Skin of body (tissue), 1 donor: ENCODE measurements at regions not wholly inside any gene's neighbourhood (a gene's known extent, or its start where the extent isn't known, plus 50 kb on each side); places are given as distances from the start of the nearest gene placed in this dataset.

Source experiments
- DNase-seq: peaks from one replicate; lab custom pipeline; 2025; lab: John Stamatoyannopoulos, UW

DNA sequence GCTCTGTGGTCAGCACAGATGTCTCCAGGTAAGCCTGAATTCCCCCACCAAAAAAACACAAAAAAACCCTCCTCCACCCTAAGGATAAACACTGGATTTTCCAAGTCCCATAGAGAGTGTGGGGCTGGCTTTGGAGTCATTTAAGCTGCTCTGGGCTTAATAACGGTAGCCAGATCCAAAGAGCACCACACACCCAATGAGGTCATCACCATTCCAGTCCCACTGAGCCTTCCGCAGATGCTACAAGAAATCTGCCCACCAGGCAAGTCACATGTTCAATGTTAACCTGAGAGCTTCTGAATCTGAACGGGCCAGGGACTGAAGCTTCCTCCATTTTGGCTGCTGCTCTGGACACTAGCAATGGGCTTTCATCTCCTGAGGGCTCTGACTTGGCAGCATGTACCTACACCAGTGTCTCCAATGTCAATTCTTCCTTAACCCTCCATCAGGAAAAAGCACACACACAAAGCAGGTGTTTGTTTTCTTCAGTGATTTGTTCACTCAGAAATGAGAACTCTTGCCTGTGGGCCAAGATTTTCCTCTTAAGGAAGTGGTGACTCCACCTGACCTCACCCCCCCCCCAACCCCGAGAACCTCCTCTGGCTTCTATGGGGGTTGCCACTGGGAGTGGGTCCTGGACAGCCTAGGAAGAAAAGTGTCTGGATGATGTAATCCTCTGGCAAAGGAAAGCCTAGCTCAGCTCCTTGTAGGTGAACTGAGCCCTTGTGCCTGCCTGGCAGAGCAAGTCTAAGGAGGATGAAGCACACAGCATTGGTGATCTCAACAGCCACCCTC is 220.1 kb downstream of the FOXL1 start:
- DNase-seq = no peak

DNA sequence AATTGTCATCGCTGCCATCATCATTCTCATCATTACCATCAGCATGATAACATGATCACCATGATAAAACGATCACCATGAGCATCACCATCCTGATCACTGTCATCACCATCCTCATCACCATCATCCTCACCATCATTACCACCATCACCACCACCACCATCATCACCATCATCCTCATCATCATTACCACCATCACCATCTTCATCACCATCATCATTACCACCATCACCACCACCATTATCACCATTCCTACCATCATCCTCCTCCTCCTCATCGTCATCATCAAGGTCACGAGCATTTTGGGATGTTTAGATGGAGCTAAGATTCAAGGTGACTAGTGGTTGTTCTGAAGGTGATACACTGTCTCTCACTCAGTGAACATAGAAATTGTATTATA is 221.0 kb downstream of the FOXL1 start:
- no peak for DNase-seq

DNA sequence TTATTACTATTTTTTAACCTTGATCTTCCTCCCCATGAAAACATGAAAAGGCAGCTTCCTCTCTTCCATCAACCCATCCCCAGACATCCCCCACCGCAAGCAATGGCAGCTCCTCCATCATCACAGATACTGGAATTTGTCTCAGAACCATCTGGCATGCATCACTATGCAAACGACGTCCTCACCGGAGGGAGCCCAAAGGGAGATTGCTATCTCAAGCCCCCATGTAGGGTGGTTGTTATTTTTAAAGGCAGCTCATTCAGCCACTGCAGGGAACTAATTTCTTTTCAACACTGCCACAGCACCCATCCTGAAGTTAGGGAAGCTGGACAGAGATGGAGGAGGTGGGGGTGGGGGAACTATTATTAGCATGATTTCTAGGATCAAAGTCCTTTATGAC is 222.5 kb downstream of the FOXL1 start:
- no peak for DNase-seq

DNA sequence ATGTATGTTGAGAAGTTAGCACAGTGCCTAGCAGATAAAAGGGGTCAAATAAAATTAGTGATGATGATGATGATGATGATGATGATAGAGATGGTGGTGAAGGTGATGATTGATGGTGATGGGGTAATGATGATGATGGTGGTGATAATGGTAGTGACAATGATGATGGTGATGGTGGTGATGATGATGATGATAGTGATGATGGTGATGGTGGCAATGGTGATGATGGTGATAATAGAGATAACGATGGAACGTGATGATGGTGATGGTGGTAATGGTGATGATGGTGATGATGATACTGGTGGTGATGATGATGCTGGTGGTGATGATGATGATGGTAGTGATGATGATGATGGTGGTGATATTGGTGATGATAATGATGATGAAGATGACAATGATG is 223.7 kb downstream of the FOXL1 start:
- no peak for DNase-seq

DNA sequence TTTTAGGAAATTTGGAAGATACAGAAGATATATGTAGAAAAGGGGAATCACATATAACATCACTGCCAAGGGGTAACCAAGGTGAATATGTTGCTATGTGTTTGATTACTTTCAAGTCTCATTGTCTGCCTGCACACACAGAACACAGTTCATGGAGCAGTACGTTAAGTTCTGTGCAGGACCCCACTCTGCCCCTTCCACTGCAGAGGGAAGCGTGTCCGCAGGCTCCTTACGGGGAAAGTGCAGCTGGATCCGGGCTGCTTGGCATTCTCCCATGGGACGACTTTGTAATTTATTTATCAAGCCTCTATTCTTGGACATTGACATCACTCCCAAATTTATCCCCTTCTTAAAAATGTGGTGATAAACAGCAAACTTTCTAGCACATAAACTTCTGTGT is 226.8 kb downstream of the FOXL1 start:
- no peak for DNase-seq

DNA sequence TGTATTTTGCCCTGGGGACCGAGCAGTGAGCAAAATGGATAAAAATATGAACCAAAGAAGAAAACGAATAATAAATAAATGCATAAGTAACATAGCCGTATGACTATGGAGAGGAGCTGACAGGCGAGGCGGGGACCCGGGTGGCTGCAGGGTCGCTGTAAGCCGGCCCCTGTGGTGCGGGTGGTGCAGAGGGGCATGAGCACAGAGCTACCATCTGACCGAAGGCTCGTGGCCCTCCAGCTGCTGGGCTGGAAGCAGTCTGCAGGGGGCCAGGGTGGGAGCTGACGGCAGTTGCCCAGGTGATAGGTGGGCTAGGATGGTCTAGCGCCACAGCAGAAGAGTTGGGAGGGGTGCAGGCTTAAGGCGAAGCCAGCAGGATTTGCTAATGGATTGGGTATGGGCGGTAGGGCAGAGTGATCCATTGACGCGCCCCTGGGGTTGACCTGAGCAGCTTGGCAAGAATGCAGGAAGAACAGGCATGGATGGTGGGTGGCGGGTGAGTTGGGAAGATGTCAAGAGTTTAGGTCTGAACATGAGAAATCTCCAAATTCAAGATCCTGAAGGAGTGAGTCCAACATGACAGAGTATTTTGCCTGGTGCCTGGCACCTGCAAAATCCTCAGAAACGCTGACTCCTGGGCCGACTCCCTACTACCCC is 228.0 kb downstream of the FOXL1 start:
- no peak for DNase-seq

DNA sequence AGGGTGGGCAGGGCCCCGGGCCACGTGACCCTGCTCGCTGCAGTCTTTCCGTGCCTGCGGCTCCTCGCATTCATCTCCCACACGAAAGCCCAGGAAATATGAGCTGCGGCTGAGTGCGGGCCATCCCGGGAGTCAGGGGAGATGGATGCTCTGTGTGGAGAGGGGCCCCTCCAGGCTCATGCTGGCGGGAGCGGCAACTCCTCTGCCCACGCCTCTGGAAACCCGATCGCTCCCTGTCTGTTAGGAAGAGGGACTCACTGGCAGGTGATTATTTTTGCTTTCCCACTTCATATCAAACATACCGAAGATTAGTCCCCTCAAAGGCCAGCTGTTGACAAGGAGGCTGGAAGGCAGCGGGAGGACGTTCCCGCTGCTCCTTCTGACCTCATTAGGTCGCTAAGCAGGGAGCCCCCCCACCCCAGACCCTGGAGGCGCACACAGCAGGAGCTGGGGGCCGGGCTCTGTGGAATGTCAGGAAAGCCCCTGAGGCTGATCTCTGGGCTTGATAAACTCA is 228.5 kb downstream of the FOXL1 start:
- DNase-seq = no peak

DNA sequence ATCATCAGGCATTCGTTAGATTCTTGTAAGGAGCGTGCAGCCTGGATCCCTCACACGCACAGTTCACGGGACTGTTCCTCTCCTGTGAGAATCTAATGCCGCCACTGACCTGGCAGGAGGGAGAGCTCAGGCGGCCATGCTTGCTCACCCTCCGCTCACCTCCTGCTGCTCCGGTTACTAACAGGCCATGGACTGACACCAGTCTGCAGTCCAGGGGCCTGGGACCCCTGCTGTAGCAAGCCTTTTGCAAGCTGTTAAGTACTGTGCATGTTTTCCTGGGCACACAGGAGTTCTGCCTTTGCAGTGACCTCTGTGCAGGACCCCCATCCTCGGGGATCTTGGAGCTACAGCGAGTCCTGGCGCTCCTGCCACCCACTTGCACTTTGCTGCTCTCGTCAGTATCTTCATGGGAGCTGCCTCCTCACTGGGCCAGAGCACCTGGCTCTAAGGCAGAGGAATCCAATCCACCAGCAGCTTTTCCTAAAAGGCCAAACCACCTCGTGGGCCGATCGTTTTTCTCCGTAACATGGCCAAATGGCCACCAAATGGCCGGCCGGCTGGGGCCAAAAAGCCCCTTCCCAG is 230.6 kb downstream of the FOXL1 start:
- DNase-seq = no peak

DNA sequence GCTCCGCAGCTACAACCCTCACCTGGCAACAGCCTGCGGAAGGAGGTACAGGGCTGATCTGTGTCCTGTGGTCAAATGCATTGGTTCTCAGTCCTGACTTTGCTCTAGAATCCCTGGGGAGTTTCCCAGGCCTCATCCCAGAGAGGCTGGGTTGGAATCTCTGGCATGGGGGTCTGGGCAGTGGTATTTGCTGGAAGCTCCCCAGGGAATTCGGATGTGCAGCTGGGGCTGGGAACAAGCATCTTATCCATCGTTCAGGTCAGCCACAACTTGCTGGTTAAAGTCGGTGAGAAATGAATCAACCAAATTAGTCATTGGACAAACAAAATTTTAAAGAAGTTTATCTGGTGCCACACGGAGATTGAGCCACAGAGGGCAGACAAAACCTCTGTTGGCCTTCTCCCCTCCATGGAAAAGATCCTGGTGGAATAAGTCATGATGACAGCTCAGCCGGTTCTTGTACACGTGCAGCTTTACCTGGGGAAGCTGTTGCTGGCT is 231.2 kb downstream of the FOXL1 start:
- no peak for DNase-seq

DNA sequence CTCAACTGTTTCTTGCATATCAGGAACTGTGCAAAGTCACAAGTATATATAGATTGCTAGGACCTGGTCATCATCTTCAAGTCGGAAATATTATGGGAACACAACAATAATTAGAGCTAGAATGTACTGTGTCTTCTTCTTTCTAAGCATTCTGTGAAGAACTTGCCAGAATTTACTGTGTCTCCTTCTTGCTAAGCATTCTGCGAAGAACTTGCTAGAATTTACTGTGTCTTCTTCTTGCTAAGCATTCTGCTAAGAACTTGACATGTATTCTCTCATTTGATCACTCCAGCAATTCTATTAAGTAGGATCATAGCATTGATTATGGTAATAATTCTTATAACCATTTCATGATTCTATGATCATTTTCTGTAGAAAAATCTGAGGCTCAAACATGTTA is 231.7 kb downstream of the FOXL1 start:
- DNase-seq = no peak

DNA sequence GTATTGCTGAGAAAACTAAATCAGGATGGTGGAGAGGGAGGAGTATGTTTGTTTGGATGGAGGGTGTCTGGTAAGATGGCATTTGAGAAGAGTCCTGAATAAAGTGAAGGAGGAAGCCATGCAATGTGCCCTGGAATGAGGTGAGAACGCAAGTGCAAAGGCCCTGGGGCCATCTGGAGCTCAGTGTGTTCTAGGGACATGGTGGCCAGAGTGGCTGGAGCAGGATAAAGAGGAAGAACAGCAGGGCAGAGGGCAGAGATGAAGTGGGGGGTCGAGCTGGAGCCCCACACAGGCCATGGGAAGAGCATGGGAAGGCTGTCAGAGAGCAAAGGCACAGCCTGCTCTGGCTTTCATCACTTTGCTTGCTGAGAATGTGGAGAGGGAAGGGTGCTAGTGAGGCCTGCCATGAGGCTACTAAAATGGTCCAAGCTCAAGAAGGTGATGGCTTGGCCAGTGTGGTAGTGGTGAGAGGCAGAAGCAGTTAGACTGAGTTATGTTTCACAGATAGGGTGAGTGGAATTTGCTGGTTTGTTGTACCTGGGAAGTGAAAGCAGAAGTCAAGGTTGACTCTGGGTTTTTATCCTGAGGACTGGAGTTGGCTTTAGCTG is 234.1 kb downstream of the FOXL1 start:
- no peak for DNase-seq

DNA sequence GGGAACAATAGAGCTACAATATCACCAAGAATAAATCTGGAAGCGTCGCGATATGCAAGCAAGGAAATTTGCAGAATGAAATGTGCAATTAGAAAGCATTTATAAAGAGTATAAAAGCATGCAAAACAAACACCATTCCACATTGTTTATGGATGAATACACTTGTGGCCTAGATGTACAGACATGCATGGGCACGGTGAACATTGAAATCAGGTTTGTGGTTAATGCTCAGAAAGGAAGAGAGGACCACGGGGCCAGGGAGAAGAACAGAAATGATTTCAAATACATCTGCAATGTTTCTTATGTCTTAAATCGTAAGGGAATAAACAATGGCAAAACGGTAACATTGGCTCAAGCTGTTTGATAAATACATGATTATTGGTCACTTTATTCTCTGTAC is 235.9 kb downstream of the FOXL1 start:
- no peak for DNase-seq

DNA sequence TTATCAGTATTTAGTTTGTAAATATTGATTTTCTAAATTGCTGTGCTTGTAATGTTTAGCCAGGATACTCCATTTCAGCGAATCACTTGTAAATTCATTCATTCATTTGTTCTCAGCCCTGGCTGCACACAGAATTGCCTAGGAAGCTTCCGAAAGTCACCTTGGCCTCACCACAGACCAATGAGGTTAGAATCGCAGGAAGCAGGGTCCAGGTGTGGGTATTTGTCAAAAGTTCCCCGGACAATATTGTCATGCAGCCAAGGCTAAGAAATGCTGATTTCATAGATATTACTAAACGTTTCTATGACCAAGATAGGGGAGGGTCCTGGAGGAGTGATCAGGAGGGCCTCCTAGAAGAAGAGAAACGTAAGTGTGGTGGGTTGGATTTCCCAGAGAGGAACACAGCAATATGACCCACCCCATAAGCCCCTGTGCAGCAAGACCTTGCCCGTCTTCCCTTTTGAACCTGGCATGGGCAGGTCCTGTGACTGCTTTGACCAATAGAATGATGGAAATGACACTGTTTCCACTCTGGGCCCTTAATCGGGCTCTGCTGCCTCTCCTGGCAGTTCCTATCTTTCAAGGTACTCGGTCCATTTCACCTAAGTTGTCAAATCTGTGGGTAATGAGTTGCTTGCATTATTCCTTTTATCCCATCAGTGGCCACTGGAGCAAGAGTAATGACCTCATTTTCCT is 238.7 kb downstream of the FOXL1 start:
- DNase-seq = no peak

DNA sequence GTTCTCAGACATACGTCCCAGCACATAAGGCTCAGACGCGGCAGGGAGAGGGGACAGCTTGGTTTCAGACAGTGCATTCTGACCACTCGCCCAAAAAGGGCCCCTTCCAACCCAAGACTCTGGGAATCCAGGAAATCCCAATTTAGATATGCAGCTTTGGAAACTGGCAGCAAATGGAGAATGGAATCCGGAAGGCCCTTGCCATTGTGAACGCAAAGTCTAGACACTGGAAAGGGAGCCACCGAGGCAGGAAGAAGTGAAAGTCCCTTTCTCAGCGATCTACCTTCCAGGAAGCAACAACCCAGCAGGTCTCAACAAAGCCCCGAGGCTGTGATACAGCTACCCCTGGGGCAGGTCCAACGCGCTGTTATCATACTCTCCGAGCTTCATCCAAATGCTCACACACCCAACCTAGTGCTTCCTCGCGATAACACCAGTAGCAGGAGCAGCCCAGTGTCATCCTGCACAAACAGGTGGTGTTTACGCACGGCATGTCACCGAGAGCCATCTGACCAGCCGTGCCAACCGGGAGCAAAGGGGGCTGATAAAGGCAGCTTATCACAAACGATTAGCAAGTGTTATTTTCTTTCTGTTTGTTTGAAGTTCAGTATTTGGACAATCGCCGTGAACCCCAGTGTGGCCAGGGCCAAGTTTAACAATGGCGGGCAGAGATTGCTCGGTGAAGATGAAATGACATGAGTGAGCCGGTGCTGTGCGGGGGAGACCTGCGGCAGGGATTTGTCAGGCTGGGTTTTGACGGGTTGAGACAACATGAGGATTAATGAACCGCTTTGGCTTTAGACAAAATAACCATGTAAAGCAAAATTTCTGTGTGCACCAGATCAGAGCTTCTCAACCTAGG is 240.6 kb downstream of the FOXL1 start:
- no peak for DNase-seq

DNA sequence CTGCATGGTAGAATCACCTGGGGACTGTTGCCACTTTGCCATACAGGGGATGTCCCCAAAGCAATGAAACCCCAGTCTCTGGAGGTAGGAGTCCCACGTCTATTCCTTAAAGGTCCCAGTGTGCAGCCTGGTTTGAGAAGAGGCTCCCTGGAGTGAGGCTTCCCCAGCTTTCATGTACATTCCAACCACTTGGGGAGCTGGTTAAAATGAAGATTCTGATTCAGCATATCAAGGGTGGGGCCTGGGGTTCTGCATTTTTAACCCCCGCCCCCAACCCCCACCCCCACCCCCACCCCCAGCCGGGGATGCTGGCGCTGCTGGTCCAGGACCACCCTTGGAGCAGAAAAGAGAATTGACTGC is 241.2 kb downstream of the FOXL1 start:
- DNase-seq = no peak

DNA sequence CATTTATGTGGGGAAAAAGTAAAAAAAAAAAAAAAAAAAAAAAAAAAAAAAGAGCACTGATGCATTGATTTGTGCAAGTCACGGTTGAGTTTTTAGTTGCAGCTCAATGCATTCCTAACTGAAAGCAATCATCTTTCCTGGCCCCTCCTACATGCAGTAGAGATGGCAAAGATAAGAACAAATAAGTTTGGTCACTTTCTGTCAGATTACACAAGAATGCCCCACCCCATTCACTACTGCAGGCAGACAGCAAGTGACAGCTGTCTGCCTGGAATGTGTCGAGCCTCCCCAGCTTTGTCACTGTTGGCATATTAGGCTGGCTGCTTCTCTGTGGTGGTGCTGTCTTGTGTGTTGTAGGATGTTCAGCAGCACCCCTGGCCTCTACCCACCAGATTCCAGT is 243.5 kb downstream of the FOXL1 start:
- no peak for DNase-seq

DNA sequence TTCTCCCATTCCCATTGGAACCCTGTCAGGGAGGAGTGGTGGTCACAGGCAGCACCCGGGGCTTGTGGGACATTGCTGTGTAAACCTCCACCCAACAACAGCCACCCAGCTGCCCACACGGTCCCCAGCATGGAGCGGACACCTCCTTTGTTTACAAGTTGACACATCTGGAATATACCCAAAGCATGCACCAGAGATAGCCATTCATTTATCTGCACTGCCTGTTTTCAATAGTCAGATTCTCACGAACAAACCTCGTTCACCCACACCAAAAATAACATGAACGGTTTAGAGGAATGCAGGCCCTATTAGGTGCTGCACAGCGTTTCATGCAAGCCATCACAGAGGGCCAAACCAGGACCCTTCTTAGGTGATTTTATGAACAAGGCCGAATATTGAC is 244.8 kb downstream of the FOXL1 start:
- DNase-seq = no peak

DNA sequence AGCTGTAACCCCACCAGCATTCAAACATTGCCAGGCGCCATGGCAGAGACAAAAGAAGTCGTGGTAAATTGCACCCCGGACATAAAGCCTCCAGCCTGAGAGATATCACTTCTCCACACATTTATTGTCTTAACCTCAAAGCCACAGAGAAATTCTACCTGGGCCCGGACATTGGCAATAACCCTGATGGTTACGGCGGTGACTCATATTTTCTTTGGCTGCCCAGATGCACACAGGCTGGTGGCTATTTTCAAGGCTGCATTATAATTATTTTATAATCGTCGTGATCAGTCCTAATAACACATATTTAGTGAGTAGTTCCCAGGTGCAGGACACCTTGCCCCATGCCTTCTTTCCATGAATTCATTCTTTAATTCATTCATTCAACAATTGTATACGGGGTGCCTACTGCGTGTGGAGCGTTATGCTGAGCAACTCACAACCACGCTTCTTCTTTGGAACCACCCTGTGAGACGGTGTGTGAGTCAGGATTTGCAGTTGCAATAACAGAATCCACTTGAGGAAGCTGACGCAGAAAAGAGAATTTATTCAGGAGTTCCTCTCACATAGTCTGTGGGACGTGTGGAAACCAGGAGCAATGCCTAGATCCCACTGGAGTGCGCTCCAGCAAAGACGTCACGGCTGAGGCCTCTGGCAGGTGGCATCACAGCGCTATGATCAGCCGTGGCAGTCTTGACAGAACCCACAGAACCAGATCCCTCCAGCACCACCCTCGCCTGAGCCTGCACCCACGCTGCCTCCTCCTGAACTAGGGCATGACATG is 245.7 kb downstream of the FOXL1 start:
- DNase-seq = no peak

DNA sequence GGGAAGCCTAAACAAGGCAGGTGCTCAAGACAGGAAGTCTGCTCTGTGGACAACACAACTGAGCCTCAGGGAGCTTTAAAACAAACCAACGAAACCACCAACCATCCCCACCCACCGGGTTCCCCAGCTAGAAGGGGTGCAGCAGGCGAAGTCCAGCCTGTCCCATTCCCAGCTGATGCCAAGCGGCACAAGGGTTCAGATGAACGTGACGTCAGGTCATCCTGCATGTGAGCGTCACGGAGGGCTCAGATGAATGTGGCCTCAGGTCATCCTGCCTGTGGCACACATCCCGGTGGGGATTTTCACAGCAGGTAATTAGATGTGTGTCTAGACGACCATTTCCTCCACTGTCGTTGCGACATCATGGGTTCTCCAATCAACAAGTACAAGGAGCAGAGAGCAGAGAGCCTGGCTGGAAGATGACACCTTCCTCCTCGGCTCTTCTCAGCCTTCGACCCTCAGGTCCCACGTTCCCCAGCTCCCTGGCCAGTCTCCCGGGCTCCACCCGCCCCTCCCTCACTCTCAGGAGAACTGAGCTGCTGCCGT is 246.5 kb downstream of the FOXL1 start:
- no peak for DNase-seq

DNA sequence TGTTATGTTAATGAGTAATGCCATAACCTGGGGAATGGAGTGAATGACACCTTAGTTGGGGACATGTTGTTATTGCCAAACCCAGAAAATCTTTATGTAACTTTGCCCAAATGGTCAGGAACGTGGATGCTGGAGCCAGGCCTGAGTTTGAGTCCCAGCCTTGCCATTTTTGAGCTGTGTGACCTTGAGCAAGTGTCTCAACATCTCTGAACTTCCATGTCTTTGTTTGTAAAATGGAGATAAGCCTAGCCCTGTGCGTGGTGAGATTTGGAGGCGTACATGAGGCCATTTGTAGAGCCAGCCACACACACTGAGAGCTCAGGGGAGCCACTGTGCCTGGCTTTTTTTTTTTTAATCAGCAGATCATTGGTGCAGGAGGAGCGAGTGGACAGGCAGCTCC is 247.3 kb downstream of the FOXL1 start:
- DNase-seq = no peak
